PC-3 (cell line): ENCODE measurements at regions not wholly inside any gene's neighbourhood (a gene's known extent, or its start where the extent isn't known, plus 50 kb on each side); places are given as distances from the start of the nearest gene placed in this dataset.

ENCODE experiments used
- ATAC-seq: fragments of 200-7000 bp; cut with Tn5 transposase; 2 replicates; pipeline ENCODE4 v1.9.1; 2020; ENCODE audit warnings: mild to moderate bottlenecking, moderate library complexity
- BruUV-seq: library from RNA; stranded (reverse); fragments of 400-500 nt; replicated peaks from 2 replicates; lab custom pipeline; 2021; lab: Mats Ljungman, UMichigan
- CTCF ChIA-PET: fragments of 300-600 bp; sonication (Branson Sonifier 250); formaldehyde crosslinking; loops from one replicate; lab custom pipeline; 2022; ENCODE audit warnings: antibody characterized with exemption; lab: Charles Lee
- POLR2A ChIA-PET: fragments of 300-600 bp; sonication (Branson Sonifier 250); formaldehyde crosslinking; loops from one replicate; lab custom pipeline; 2022; ENCODE audit warnings: antibody characterized with exemption; ENCODE audit not compliant: unreplicated experiment; lab: Charles Lee
- DNase-seq: peaks from one replicate; pipeline ENCODE4 v3.0.0-alpha.2; 2015
- H2AFZ ChIP-seq: fragments of 300-600 bp; sonication (generic); 2 replicates; pipeline ENCODE4 v1.6.0; 2016; ENCODE audit warnings: antibody characterized with exemption, low read length
- H3F3A ChIP-seq: fragments of 300-600 bp; sonication (generic); one replicate; pipeline ENCODE4 v1.6.0; 2017; ENCODE audit warnings: antibody characterized with exemption, low read length, control low read depth, mild to moderate bottlenecking; ENCODE audit not compliant: unreplicated experiment
- H3K27ac ChIP-seq: fragments of 300-600 bp; sonication (generic); 2 replicates; pipeline ENCODE4 v1.5.1; 2016; ENCODE audit warnings: mild to moderate bottlenecking, low read length
- H3K27me3 ChIP-seq: fragments of 300-600 bp; sonication (generic); 2 replicates; pipeline ENCODE4 v1.6.1; 2016; ENCODE audit warnings: low read length, mixed read lengths
- H3K36me3 ChIP-seq: fragments of 300-600 bp; sonication (generic); 2 replicates; pipeline ENCODE4 v1.6.1; 2016; ENCODE audit warnings: low read depth, mixed run types, low read length, mixed read lengths
- H3K4me1 ChIP-seq: fragments of 300-600 bp; sonication (generic); 2 replicates; pipeline ENCODE4 v1.5.1; 2016; ENCODE audit warnings: low read length; ENCODE audit not compliant: insufficient read depth
- H3K4me2 ChIP-seq: fragments of 300-600 bp; sonication (generic); 2 replicates; pipeline ENCODE4 v1.6.0; 2016; ENCODE audit warnings: low read length
- H3K4me3 ChIP-seq: fragments of 300-600 bp; sonication (generic); 2 replicates; pipeline ENCODE4 v1.5.1; 2016; ENCODE audit warnings: mild to moderate bottlenecking, low read length, mixed read lengths
- H3K79me2 ChIP-seq: fragments of 300-600 bp; sonication (generic); 2 replicates; pipeline ENCODE4 v1.6.1; 2017; ENCODE audit warnings: low read length, mixed read lengths
- H3K9ac ChIP-seq: fragments of 300-600 bp; sonication (generic); 2 replicates; pipeline ENCODE4 v1.6.0; 2016; ENCODE audit warnings: mild to moderate bottlenecking, low read length
- H3K9me2 ChIP-seq: fragments of 300-600 bp; sonication (generic); replicated peaks from 2 replicates; pipeline ENCODE4 v1.6.1; 2016; ENCODE audit warnings: mixed run types, low read length, mixed read lengths
- H3K9me3 ChIP-seq: fragments of 300-600 bp; sonication (generic); 2 replicates; pipeline ENCODE4 v1.6.1; 2016; ENCODE audit warnings: low read length, mixed read lengths
- H4K20me1 ChIP-seq: fragments of 300-600 bp; sonication (generic); 2 replicates; pipeline ENCODE4 v1.6.1; 2016; ENCODE audit warnings: low read length, mixed read lengths
- CTCF ChIP-seq: fragments of 300-600 bp; sonication (generic); conservative IDR thresholded peaks from 2 replicates; pipeline ENCODE4 v1.5.1; 2017; ENCODE audit warnings: antibody characterized with exemption, low read depth, mild to moderate bottlenecking, low read length
- EZH2 ChIP-seq: fragments of 300-600 bp; sonication (generic); IDR thresholded peaks from one replicate; pipeline ENCODE4 v1.6.1; 2017; ENCODE audit warnings: antibody characterized with exemption, mild to moderate bottlenecking, low read length; ENCODE audit not compliant: unreplicated experiment
- EZH2phosphoT487 ChIP-seq: fragments of 300-600 bp; sonication (generic); IDR thresholded peaks from 2 replicates; pipeline ENCODE4 v1.6.1; 2018; ENCODE audit warnings: mild to moderate bottlenecking, antibody characterized with exemption, low read length, borderline replicate concordance
- intact Hi-C: fragments of 100-400 bp; cut with micrococcal nuclease; formaldehyde crosslinking; loops from 2 replicates; pipeline ENCODE4 v1.9.0; 2023

- H3K79me2 ChIP-seq, result no peaks in the 10 kb centered on the region
- POLR2A ChIA-PET, result no interaction called here
- BruUV-seq, result no TSS peak
- H3K9ac ChIP-seq, result no peak overlapping the region
- H3K4me2 ChIP-seq, result no peak overlapping the region
- H3K27ac ChIP-seq, result no peak overlapping the region
- peaks cover 9% of the 10 kb centered on the region for H3K4me1 ChIP-seq
- no peaks in the 10 kb centered on the region for H3K9me2 ChIP-seq
- H3K9me3 ChIP-seq, result no peaks in the 10 kb centered on the region
- TF ChIP-seq EZH2phosphoT487 (no peak), CTCF (no peak), EZH2 (no peak)
- no peak overlapping the region for H2AFZ ChIP-seq
- peaks cover 3% of the 10 kb centered on the region for H3F3A ChIP-seq
- ATAC-seq (no peak), DNase-seq (no peak)
- intact Hi-C loops, result no loop called here
- CTCF ChIA-PET, result no interaction called here
- no peaks in the 10 kb centered on the region for H3K36me3 ChIP-seq
- no peaks in the 10 kb centered on the region for H3K27me3 ChIP-seq
- H3K4me3 ChIP-seq, result no peak overlapping the region
- no peaks in the 10 kb centered on the region for H4K20me1 ChIP-seq
Measured at GRCh38 chr11:130601764-130602460, 153.5 kb downstream of the ADAMTS15 start.

GRCh38 chr11:130602641-130603334 is 154.3 kb downstream of the ADAMTS15 start:
- Histone ChIP-seq H3K27ac (no peak overlapping the region), H4K20me1 (no peaks in the 10 kb centered on the region), H3K4me3 (no peak overlapping the region), H3K9me2 (no peaks in the 10 kb centered on the region), H3K9me3 (no peaks in the 10 kb centered on the region), H3F3A (peaks cover 3% of the 10 kb centered on the region), H3K36me3 (no peaks in the 10 kb centered on the region), H3K9ac (no peak overlapping the region), H3K27me3 (no peaks in the 10 kb centered on the region), H2AFZ (no peak overlapping the region), H3K79me2 (no peaks in the 10 kb centered on the region), H3K4me2 (no peak overlapping the region), H3K4me1 (peaks cover 16% of the 10 kb centered on the region)
- ChIA-PET POLR2A (no interaction called here), CTCF (no interaction called here)
- no peak for TF ChIP-seq CTCF
- TF ChIP-seq EZH2, result no peak
- TF ChIP-seq EZH2phosphoT487, result no peak
- BruUV-seq, result no TSS peak
- no peak for DNase-seq
- ATAC-seq, result no peak
- intact Hi-C loops, result no loop called here
